ENCODE measurements at regions not wholly inside any gene's neighbourhood (a gene's known extent, or its start where the extent isn't known, plus 50 kb on each side); places are given as distances from the start of the nearest gene placed in this dataset.

DNA sequence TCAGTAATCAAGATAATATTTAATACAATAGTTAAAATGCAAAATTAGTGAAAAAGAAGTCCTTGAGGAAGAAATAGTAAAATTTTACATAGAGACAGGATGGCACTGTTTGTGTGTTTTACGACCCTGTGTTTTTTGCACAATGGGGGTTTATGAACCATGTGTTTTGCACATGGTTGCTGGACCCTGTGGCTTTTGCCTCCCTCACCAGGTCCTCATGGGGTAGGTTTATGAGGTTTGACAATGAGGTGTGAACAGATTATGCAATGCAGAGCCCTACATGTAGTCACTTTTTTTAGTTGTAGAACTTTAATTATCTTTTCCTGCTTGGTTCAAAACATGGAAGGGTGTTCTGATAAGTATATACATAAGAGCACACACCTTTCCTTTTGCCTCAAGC is 366.3 kb upstream of the FAR2 start:
- no peak for TF ChIP-seq CTCF (tag by site-specific recombination; IDR thresholded peaks at IDR 0.05)
- TF ChIP-seq ZNF610 (tag by site-specific recombination; IDR thresholded peaks at IDR 0.05; ENCODE audit: borderline replicate concordance) = no peak
- no peak for TF ChIP-seq TSHZ1 (tag by site-specific recombination; IDR thresholded peaks at IDR 0.05; ENCODE audit: borderline replicate concordance)
- TF ChIP-seq ZBTB17 (tag by site-specific recombination; IDR thresholded peaks at IDR 0.05) = no peak
- TF ChIP-seq KLF1 (tag by site-specific recombination; IDR thresholded peaks at IDR 0.05) = no peak
- TF ChIP-seq, protein P1, sequence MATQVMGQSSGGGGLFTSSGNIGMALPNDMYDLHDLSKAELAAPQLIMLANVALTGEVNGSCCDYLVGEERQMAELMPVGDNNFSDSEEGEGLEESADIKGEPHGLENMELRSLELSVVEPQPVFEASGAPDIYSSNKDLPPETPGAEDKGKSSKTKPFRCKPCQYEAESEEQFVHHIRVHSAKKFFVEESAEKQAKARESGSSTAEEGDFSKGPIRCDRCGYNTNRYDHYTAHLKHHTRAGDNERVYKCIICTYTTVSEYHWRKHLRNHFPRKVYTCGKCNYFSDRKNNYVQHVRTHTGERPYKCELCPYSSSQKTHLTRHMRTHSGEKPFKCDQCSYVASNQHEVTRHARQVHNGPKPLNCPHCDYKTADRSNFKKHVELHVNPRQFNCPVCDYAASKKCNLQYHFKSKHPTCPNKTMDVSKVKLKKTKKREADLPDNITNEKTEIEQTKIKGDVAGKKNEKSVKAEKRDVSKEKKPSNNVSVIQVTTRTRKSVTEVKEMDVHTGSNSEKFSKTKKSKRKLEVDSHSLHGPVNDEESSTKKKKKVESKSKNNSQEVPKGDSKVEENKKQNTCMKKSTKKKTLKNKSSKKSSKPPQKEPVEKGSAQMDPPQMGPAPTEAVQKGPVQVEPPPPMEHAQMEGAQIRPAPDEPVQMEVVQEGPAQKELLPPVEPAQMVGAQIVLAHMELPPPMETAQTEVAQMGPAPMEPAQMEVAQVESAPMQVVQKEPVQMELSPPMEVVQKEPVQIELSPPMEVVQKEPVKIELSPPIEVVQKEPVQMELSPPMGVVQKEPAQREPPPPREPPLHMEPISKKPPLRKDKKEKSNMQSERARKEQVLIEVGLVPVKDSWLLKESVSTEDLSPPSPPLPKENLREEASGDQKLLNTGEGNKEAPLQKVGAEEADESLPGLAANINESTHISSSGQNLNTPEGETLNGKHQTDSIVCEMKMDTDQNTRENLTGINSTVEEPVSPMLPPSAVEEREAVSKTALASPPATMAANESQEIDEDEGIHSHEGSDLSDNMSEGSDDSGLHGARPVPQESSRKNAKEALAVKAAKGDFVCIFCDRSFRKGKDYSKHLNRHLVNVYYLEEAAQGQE (tag by site-specific recombination; IDR thresholded peaks at IDR 0.05) = no peak
- TF ChIP-seq BCL11B (tag by site-specific recombination; IDR thresholded peaks at IDR 0.05; ENCODE audit: low read depth) = no peak

All from HEK293 (cell line).